Transverse colon (tissue), 3 donors: ENCODE measurements at regions not wholly inside any gene's neighbourhood (a gene's known extent, or its start where the extent isn't known, plus 50 kb on each side); places are given as distances from the start of the nearest gene placed in this dataset.

Source experiments
- EP300 ChIP-seq: sonication (generic); formaldehyde crosslinking; IDR thresholded peaks from one replicate; pipeline ENCODE4 v1.6.1; 2017; ENCODE audit warnings: antibody characterized with exemption, low read depth
- POLR2A ChIP-seq: fragments of 450-650 bp; IDR thresholded peaks from one replicate; pipeline ENCODE4 v1.6.1; 2016; ENCODE audit warnings: antibody characterized with exemption, mild to moderate bottlenecking, moderate library complexity
- TF ChIP-seq, protein P1 (sequence below), 5 experiments: fragments of 200-600 bp in 3 of 5; fragments of 450-650 bp in 2 of 5; sonication (generic) in 3 of 5; IDR thresholded peaks; 1 replicate in 2 of 5; 2 replicates in 3 of 5; pipeline ENCODE4 v1.5.1; 2016 to 2017; ENCODE audit warnings: antibody characterized with exemption in 5 of 5, inconsistent platforms in 3 of 5, mild to moderate bottlenecking in 2 of 5, moderate library complexity in 1 of 5

GRCh38 chr6:145531032-145531431, 204.3 kb downstream of the EPM2A start:
- TF ChIP-seq, protein P1, sequence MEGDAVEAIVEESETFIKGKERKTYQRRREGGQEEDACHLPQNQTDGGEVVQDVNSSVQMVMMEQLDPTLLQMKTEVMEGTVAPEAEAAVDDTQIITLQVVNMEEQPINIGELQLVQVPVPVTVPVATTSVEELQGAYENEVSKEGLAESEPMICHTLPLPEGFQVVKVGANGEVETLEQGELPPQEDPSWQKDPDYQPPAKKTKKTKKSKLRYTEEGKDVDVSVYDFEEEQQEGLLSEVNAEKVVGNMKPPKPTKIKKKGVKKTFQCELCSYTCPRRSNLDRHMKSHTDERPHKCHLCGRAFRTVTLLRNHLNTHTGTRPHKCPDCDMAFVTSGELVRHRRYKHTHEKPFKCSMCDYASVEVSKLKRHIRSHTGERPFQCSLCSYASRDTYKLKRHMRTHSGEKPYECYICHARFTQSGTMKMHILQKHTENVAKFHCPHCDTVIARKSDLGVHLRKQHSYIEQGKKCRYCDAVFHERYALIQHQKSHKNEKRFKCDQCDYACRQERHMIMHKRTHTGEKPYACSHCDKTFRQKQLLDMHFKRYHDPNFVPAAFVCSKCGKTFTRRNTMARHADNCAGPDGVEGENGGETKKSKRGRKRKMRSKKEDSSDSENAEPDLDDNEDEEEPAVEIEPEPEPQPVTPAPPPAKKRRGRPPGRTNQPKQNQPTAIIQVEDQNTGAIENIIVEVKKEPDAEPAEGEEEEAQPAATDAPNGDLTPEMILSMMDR (IDR thresholded peaks at IDR 0.05), result no peak
- no peak for TF ChIP-seq POLR2A
- TF ChIP-seq EP300, result no peak
